ENCODE measurements at regions not wholly inside any gene's neighbourhood (a gene's known extent, or its start where the extent isn't known, plus 50 kb on each side); places are given as distances from the start of the nearest gene placed in this dataset.
"Not testable (repeated sequence)": the region's sequence is repeated elsewhere in the genome, so short reads cannot be mapped to it uniquely, and the experiment has no call there.

GRCh38 chr7:70846208-70846607 lies 285.7 kb upstream of the GALNT17 start:
- no peak for DNase-seq

GRCh38 chr7:70849580-70850235 lies 282.2 kb upstream of the GALNT17 start:
- DNase-seq, result no peak

- no peak for DNase-seq
These were observed 276.6 kb upstream of the GALNT17 start for GRCh38 chr7:70855373-70855772.

- peak; percentile 58 for DNase-seq
These were observed 274.9 kb upstream of the GALNT17 start for GRCh38 chr7:70856901-70857630.

GRCh38 chr7:70857793-70858545 lies 274.0 kb upstream of the GALNT17 start:
- no peak for DNase-seq

GRCh38 chr7:70867513-70867912 lies 264.4 kb upstream of the GALNT17 start:
- DNase-seq, result no peak

- DNase-seq, result no peak
These were observed 261.6 kb upstream of the GALNT17 start for GRCh38 chr7:70870349-70870748.

GRCh38 chr7:70872188-70872587 lies 259.8 kb upstream of the GALNT17 start:
- no peak for DNase-seq

GRCh38 chr7:70881167-70881847 lies 250.6 kb upstream of the GALNT17 start:
- no peak for DNase-seq

- DNase-seq, result no peak
These were observed 248.0 kb upstream of the GALNT17 start for GRCh38 chr7:70883750-70884439.

GRCh38 chr7:70884440-70884764 lies 247.5 kb upstream of the GALNT17 start:
- DNase-seq, result no peak

- no peak for DNase-seq
These were observed 247.1 kb upstream of the GALNT17 start for GRCh38 chr7:70884809-70885208.

GRCh38 chr7:70886547-70886946 lies 245.4 kb upstream of the GALNT17 start:
- DNase-seq, result no peak

GRCh38 chr7:70887186-70887585 lies 244.8 kb upstream of the GALNT17 start:
- DNase-seq, result no peak

- no peak for DNase-seq
These were observed 241.6 kb upstream of the GALNT17 start for GRCh38 chr7:70890147-70890969.

- no peak for DNase-seq
These were observed 238.5 kb upstream of the GALNT17 start for GRCh38 chr7:70893422-70893821.

- DNase-seq, result no peak
These were observed 237.8 kb upstream of the GALNT17 start for GRCh38 chr7:70893971-70894715.

- DNase-seq, result no peak
These were observed 237.1 kb upstream of the GALNT17 start for GRCh38 chr7:70894799-70895198.

- DNase-seq, result not testable (repeated sequence)
These were observed 236.4 kb upstream of the GALNT17 start for GRCh38 chr7:70895337-70896200.

Data from DMS 273 treated with DMSO at 0.1 percent for 48 hours (cell line).